Astrocyte (in vitro differentiated cells and primary cell): ENCODE measurements at regions not wholly inside any gene's neighbourhood (a gene's known extent, or its start where the extent isn't known, plus 50 kb on each side); places are given as distances from the start of the nearest gene placed in this dataset.

ENCODE experiments used
- DNase-seq: peaks from one replicate; pipeline ENCODE4 v3.0.0-alpha.2; 2010; ENCODE audit warnings: low read depth
- FAIRE-seq: peaks from 2 replicates; lab custom pipeline; 2011; peaks lifted over from hg19 to GRCh38; lab: Jason Lieb, UNC
- H2AFZ ChIP-seq: 2 replicates; pipeline ENCODE4 v1.6.0; 2012; ENCODE audit warnings: low read depth, low read length, inconsistent platforms
- H3K27ac ChIP-seq: 2 replicates; pipeline ENCODE4 v1.5.1; 2011; ENCODE audit warnings: low read depth, low read length, inconsistent platforms
- H3K27me3 ChIP-seq: 2 replicates; pipeline ENCODE4 v1.6.0; 2011; ENCODE audit warnings: low read length, inconsistent platforms; ENCODE audit not compliant: insufficient read depth
- H3K36me3 ChIP-seq: 2 replicates; pipeline ENCODE4 v1.5.1; 2011; ENCODE audit warnings: low read length, inconsistent platforms; ENCODE audit not compliant: insufficient read depth
- H3K4me1 ChIP-seq: 2 replicates; pipeline ENCODE4 v1.5.1; 2011; ENCODE audit warnings: low read length, inconsistent platforms; ENCODE audit not compliant: insufficient read depth
- H3K4me2 ChIP-seq: 2 replicates; pipeline ENCODE4 v1.6.0; 2012; ENCODE audit warnings: low read length, inconsistent platforms
- H3K4me3 ChIP-seq: 2 replicates; pipeline ENCODE4 v1.5.1; 2011; ENCODE audit warnings: low read depth, mild to moderate bottlenecking, low read length, inconsistent platforms; ENCODE audit not compliant: insufficient read depth
- H3K79me2 ChIP-seq: 2 replicates; pipeline ENCODE4 v1.6.0; 2012; ENCODE audit warnings: mild to moderate bottlenecking, low read length, inconsistent platforms; ENCODE audit not compliant: insufficient read depth
- H3K9ac ChIP-seq: 2 replicates; pipeline ENCODE4 v1.6.0; 2012; ENCODE audit warnings: mild to moderate bottlenecking, low read length, inconsistent platforms
- H3K9me3 ChIP-seq: 2 replicates; pipeline ENCODE4 v1.5.1; 2012; ENCODE audit warnings: low read depth, mild to moderate bottlenecking, low read length, inconsistent platforms; ENCODE audit not compliant: insufficient read depth
- H4K20me1 ChIP-seq: 2 replicates; pipeline ENCODE4 v1.6.0; 2012; ENCODE audit warnings: low read length, inconsistent platforms; ENCODE audit not compliant: insufficient read depth
- H3K27ac Mint-ChIP-seq: one replicate; pipeline ENCODE4 v1.8.0; 2021; ENCODE audit warnings: mild to moderate bottlenecking, mixed read lengths; ENCODE audit not compliant: unreplicated experiment
- H3K27me3 Mint-ChIP-seq: one replicate; pipeline ENCODE4 v1.8.0; 2021; ENCODE audit warnings: low read depth, mixed read lengths; ENCODE audit not compliant: unreplicated experiment
- H3K36me3 Mint-ChIP-seq: one replicate; pipeline ENCODE4 v1.8.0; 2021; ENCODE audit warnings: low read depth, mixed read lengths; ENCODE audit not compliant: unreplicated experiment
- H3K4me1 Mint-ChIP-seq: one replicate; pipeline ENCODE4 v1.8.0; 2021; ENCODE audit warnings: low read depth, mixed read lengths; ENCODE audit not compliant: unreplicated experiment
- H3K4me3 Mint-ChIP-seq: one replicate; pipeline ENCODE4 v1.8.0; 2021; ENCODE audit warnings: mild to moderate bottlenecking, moderate library complexity, mixed read lengths; ENCODE audit not compliant: unreplicated experiment
- H3K9me3 Mint-ChIP-seq: one replicate; pipeline ENCODE4 v1.8.0; 2021; ENCODE audit warnings: mild to moderate bottlenecking, mixed read lengths; ENCODE audit not compliant: unreplicated experiment
- EZH2 ChIP-seq: IDR thresholded peaks from 2 replicates; pipeline ENCODE4 v1.6.1; 2012; ENCODE audit warnings: mild to moderate bottlenecking, low read length, inconsistent platforms; ENCODE audit not compliant: insufficient read depth
- TF ChIP-seq, protein P1 (sequence below): IDR thresholded peaks from 2 replicates; pipeline ENCODE4 v1.5.1; 2011; ENCODE audit warnings: low read depth, mild to moderate bottlenecking, inconsistent platforms, low read length, moderate library complexity; ENCODE audit not compliant: insufficient read depth

DNA sequence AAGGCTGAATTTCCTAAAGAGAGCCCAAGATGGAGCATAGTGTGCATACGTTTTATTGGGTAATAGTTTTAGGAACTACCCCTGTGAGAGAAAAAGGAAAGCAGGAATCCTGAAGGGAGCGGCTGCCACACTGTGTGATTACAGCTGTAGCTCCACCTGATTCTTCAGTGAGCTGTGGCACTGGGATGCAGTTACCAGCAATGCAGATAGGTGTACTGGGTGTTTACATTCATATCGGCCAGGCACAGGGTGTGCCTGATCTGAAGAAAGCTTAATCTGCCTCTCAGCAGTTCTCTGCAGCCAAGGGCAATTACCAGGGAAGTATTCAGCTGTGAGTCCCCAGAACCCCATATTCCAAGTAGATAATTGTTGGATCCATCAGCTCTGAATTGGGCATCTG, 1541.8 kb downstream of the EFNB2 start:
- no peak for DNase-seq
- Histone ChIP-seq H4K20me1 (no peaks in the 10 kb centered on the region), H3K4me2 (no peak overlapping the region), H3K27ac (no peak overlapping the region), H3K9me3 (no peaks in the 10 kb centered on the region), H3K27me3 (no peaks in the 10 kb centered on the region), H3K4me1 (no peaks in the 10 kb centered on the region), H3K4me3 (no peak overlapping the region), H3K36me3 (no peaks in the 10 kb centered on the region), H3K79me2 (no peaks in the 10 kb centered on the region), H2AFZ (no peak overlapping the region), H3K9ac (no peak overlapping the region)
- TF ChIP-seq, protein P1, sequence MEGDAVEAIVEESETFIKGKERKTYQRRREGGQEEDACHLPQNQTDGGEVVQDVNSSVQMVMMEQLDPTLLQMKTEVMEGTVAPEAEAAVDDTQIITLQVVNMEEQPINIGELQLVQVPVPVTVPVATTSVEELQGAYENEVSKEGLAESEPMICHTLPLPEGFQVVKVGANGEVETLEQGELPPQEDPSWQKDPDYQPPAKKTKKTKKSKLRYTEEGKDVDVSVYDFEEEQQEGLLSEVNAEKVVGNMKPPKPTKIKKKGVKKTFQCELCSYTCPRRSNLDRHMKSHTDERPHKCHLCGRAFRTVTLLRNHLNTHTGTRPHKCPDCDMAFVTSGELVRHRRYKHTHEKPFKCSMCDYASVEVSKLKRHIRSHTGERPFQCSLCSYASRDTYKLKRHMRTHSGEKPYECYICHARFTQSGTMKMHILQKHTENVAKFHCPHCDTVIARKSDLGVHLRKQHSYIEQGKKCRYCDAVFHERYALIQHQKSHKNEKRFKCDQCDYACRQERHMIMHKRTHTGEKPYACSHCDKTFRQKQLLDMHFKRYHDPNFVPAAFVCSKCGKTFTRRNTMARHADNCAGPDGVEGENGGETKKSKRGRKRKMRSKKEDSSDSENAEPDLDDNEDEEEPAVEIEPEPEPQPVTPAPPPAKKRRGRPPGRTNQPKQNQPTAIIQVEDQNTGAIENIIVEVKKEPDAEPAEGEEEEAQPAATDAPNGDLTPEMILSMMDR, result no peak
- TF ChIP-seq EZH2, result no peak
- Mint-ChIP-seq H3K4me1 (no peaks in the 10 kb centered on the region), H3K27ac (no peak overlapping the region), H3K4me3 (no peak overlapping the region), H3K36me3 (no peaks in the 10 kb centered on the region), H3K27me3 (no peaks in the 10 kb centered on the region), H3K9me3 (no peaks in the 10 kb centered on the region)
- FAIRE-seq, result no peak

DNA sequence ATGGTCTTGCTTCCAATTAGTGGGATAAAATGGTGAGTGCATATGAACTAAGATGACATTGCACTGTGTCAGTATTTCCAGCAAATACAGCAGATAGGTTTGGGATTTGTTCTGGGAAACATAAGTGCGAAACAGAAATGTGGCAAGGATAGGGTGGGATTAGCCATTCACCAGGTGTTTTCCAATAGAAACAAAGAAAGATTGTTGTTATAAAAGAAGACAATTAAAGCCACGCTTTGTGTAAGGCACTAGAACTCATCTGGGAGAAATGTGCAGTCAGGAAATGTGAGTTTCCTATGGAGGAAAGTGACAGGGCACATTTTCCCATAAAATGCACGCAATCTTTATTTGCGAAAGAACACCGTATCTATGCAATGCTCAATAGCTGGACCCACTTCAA, 1547.8 kb downstream of the EFNB2 start:
- no peaks in the 10 kb centered on the region for H3K27me3 Mint-ChIP-seq
- H3K9me3 ChIP-seq, result no peaks in the 10 kb centered on the region
- no peak for DNase-seq
- no peaks in the 10 kb centered on the region for H3K36me3 Mint-ChIP-seq
- H3K36me3 ChIP-seq, result no peaks in the 10 kb centered on the region
- no peak for FAIRE-seq
- H3K4me2 ChIP-seq, result no peak overlapping the region
- H3K4me1 ChIP-seq, result peaks cover 7% of the 10 kb centered on the region
- no peaks in the 10 kb centered on the region for H3K79me2 ChIP-seq
- H3K27ac Mint-ChIP-seq, result no peak overlapping the region
- no peak overlapping the region for H2AFZ ChIP-seq
- no peak overlapping the region for H3K9ac ChIP-seq
- no peaks in the 10 kb centered on the region for H4K20me1 ChIP-seq
- no peak overlapping the region for H3K4me3 Mint-ChIP-seq
- no peaks in the 10 kb centered on the region for H3K27me3 ChIP-seq
- H3K9me3 Mint-ChIP-seq, result no peaks in the 10 kb centered on the region
- H3K4me1 Mint-ChIP-seq, result peaks cover 16% of the 10 kb centered on the region
- no peak overlapping the region for H3K4me3 ChIP-seq
- no peak overlapping the region for H3K27ac ChIP-seq
- TF ChIP-seq, protein P1, result no peak
- no peak for TF ChIP-seq EZH2

DNA sequence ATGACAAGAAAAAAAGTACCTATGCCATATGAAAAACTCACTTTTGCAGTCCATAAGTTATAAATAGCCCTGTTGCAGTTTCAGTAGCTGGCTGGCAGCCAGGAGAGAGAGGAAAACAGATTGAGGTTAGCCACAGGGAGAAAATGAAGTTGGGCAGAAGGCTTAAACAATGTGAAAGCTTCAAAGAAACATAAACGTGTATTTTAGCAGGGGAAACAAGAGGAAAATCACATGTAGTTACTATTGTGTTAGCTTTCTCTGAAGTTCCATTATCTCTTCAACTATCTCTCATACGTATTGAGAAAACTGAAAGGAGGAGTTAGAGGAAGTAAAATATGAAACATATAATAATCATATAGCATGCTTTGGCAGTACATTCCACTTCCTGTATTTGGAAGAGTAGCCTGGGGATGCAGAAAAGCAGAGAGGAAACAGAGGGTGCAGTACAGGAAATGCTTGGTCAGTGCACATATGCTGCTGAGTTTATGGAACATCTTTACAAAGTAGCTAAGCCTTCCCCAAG, 1551.1 kb downstream of the EFNB2 start:
- H3K27ac ChIP-seq, result no peak overlapping the region
- H3K9ac ChIP-seq, result no peak overlapping the region
- no peaks in the 10 kb centered on the region for H4K20me1 ChIP-seq
- Mint-ChIP-seq H3K4me3 (no peak overlapping the region), H3K9me3 (no peaks in the 10 kb centered on the region), H3K27me3 (no peaks in the 10 kb centered on the region), H3K27ac (peak overlapping the region; percentile 44), H3K36me3 (no peaks in the 10 kb centered on the region), H3K4me1 (peaks cover 18% of the 10 kb centered on the region)
- TF ChIP-seq, protein P1, result no peak
- TF ChIP-seq EZH2, result no peak
- H3K27me3 ChIP-seq, result no peaks in the 10 kb centered on the region
- DNase-seq (peak; percentile 71), FAIRE-seq (no peak)
- no peak overlapping the region for H3K4me3 ChIP-seq
- H3K4me1 ChIP-seq, result peaks cover 7% of the 10 kb centered on the region
- H2AFZ ChIP-seq, result no peak overlapping the region
- H3K4me2 ChIP-seq, result peak overlapping the region; percentile 57
- H3K36me3 ChIP-seq, result no peaks in the 10 kb centered on the region
- no peaks in the 10 kb centered on the region for H3K9me3 ChIP-seq
- H3K79me2 ChIP-seq, result no peaks in the 10 kb centered on the region
